Activated T-cell treated with anti-CD3 and anti-CD28 coated beads for 1 hour (primary cell): ENCODE measurements at regions not wholly inside any gene's neighbourhood (a gene's known extent, or its start where the extent isn't known, plus 50 kb on each side); places are given as distances from the start of the nearest gene placed in this dataset.

Experiments
- DNase-seq: peaks from one replicate; pipeline ENCODE4 v3.0.0-alpha.2; 2020; ENCODE audit warnings: low read depth

DNA sequence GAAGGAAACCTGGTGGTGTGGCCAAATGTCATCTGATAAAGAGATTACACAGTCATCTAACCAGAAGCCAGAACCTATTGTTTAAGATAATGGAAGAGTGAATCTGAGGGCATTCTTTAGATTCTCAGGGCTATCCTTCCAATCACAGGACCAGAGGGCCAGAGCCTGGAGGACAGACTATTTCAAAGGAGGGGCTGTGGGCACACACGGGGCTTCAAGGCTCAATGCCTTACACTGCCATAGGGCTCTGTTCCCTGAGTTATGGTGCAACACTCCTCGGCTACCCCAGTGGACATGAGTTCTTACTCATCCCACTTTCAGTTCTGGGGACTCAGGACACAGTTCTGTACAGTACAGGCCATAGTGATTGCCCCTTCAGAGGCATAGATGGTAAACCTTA is 343.9 kb upstream of the ALCAM start:
- no peak for DNase-seq

GRCh38 chr3:105030211-105030610 is 336.5 kb upstream of the ALCAM start:
- no peak for DNase-seq

- no peak for DNase-seq
Observed at GRCh38 chr3:105032541-105032940, 334.2 kb upstream of the ALCAM start.

- no peak for DNase-seq
Observed at GRCh38 chr3:105033081-105033480, 333.6 kb upstream of the ALCAM start.

DNA sequence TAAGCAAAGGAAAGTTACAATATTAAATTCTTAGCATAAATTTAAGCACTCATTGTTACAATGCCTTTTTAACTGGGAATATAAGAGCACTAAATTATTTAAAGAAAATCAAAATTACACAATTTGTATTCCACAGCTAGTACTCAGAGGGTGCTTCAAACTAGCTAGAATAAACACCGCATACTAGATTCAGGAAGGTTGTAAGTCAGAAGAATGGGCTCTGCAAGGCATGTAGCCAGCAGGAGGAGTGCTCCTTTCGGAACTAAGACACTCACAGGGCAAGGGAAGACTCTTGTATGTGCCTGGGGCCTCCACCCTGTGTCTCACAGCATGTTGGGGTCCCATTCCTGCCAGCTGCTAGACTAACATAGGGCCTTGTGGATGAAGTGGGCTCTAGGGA is 327.7 kb upstream of the ALCAM start:
- DNase-seq, result no peak

DNA sequence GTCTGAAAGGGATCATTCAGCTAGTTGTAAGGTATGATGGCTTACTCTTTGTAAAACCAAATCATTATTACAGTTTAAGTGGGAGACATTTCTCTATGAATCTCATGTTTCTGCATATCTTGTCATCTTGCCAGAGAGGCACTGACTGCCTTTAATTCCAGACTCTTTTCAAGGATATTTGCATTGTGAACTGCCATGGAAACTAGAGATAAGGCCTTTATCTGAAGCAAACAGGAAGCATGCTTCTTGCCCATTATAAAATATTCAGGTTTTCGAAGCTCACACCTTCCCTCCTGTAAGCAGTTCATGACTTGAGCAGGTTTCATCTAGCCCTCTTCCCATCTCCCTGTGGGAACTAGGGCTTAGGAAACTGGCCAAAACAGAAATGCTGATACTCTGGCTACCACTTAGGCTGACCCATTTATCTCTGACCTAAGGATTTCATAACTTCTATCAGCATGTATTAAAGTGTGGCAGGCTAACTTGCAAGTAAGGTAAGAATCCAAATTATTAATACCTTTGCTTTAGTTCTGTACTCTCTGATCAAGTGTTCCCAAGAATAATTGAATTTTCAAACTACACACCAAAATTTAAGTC is 326.6 kb upstream of the ALCAM start:
- DNase-seq, result no peak

DNA sequence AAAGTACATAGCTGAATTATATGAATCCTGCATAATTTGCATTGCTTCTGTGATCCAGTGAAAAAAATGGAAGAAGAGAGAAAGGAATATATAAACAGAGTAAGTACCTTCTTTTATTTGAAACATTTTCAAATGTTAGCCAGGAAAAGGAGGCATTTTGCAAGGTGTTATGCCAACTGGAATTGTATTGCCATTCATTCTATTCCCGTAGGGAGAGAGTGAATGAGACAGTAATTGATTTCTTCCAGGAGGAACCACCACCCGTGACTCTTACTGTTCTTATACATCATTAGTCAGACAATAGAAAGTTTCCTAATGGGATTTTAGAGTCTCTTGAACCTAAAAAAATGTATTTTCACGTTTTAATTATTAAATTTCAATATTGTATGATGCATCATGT is 324.1 kb upstream of the ALCAM start:
- DNase-seq, result no peak

DNA sequence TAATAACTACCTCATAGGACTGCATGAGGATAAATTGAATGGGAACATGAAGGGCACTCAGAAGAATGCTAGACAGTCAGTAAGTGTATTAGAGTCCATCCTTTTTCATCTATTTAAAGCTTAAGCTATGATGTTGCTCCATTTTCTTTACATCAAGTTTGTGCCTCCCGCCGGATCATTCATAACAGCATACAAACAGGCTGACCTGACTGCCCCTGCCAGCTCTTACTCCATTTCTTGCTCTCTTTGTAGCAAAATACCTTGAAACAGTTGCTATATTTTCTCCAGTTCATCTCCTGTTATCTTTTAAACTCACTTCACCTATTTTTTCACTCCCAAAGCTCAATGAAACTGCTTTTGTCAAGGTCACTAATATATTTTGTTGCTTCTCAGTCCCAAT is 315.6 kb upstream of the ALCAM start:
- DNase-seq, result no peak

GRCh38 chr3:105051972-105052371 is 314.7 kb upstream of the ALCAM start:
- DNase-seq, result no peak

DNA sequence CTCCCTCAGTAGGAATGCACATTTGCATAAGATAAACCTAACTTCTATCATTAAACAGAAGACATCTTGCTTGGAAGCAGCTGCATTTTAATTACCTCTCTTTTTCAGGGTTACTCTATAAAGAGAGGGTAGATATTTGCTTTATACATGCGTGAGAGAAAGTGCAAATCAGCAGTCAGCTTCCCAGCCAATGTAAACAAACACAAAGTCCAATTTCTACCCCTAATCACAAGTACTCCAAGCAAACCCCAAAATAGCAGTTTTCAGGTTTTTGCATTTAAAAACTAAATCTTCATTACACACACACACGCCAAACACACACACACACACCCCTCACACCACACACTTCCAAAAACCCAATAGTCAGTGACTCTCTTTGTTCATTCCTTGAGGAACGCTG is 303.9 kb upstream of the ALCAM start:
- no peak for DNase-seq

DNA sequence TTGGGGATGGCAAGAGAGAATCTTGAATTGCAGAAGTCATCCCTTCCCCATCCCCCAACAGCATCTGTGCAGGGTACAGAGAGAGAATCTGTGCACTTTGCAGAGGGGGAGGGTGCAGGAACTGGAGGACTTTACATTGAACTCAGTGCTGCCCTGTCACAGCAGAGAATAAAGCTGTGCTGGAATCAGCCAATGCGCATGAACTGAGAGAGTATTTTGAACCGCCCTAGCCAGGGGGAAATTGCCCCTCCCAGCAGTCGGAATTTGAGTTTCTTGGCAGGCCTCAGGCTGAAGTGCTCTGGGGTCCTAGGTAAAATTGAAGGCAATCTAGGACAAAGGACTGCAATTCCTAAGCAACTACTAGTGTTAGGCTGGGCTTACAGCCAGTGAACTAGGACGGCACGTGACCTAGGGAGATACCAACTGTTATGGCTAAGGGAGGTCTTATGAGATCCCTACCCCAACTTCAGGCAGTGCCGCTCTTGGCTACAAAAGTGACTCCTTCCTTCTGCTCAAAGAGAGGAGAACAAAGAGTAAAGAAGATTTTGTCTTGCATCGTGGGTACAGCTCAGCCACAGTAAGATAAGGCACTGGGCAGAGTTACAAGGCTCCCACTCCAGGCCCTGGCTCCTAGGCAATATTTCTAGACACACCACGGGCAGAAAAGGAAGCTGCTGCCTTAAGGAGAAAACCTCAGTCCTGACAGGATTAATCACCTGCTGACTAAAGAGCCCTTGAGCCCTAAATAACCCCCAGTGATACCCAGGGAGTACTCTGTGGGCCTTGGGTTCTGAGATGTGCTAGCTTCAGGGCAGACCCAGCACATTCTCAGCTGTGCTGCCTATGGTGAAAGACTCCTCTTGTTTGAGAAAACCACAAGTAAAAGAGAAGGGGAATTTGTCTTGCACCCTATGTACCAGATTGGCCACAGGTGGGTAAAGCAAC is 300.5 kb upstream of the ALCAM start:
- DNase-seq, result no peak

GRCh38 chr3:105067361-105067760 is 299.3 kb upstream of the ALCAM start:
- no peak for DNase-seq

GRCh38 chr3:105077060-105077822 is 289.5 kb upstream of the ALCAM start:
- DNase-seq, result no peak

DNA sequence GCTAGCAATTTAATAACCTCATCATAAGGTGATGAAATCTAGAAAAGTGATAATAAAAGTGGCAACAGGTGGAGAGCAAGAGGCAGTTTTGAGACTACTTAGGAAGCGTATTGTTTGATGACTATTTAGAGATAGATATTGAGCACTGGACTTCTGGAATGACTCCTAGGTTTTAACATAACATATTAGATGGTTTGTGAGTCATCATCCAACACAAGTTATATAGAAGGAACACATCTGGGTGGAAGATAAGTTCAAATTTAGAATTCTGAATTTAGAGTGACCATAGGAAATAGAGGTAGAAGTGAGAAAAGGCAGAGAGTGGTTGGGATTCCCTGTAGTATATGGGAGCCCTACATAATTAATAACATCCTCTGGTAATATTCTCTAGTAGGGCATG is 282.8 kb upstream of the ALCAM start:
- no peak for DNase-seq

DNA sequence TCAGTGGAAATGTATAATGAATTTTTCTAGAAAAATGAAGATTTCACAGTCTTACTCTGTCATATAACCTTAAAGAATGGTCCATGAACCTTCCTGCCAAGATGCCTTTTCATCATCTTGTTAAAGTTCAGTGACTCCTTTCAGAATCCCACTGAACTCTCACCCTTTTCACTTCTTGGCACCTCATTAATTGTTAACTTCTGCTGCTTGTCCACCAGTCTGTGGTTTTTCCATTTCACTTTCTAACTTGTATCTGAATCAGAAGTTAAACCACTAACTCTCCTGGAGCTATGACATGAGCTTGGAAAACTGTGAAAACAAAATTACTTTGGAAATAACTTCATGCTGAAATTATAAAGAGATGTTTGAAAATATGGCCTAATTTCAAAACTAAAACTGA is 281.2 kb upstream of the ALCAM start:
- no peak for DNase-seq

GRCh38 chr3:105093371-105094252 is 273.1 kb upstream of the ALCAM start:
- no peak for DNase-seq

DNA sequence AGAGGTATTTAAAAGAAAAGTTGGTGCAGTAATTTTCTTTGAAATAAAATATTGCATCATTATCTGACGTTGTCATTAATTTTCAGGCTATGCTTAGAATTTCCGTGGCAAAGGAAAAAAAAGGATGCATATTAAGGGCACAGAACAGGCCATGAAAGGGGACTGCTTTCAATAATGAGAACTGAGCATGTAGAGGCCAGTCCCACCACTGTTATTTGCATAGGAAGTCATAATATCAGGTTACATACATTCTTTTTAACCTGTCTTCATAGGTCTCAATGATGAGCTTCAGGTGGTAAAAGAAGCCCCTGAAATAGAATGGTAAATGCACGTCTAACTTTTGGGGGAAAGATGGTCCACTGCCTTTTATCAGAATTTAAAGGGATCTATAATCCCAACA is 272.1 kb upstream of the ALCAM start:
- DNase-seq, result no peak

GRCh38 chr3:105096071-105096470 is 270.6 kb upstream of the ALCAM start:
- no peak for DNase-seq

GRCh38 chr3:105101603-105102002 is 265.1 kb upstream of the ALCAM start:
- no peak for DNase-seq

GRCh38 chr3:105103139-105103538 is 263.6 kb upstream of the ALCAM start:
- no peak for DNase-seq

DNA sequence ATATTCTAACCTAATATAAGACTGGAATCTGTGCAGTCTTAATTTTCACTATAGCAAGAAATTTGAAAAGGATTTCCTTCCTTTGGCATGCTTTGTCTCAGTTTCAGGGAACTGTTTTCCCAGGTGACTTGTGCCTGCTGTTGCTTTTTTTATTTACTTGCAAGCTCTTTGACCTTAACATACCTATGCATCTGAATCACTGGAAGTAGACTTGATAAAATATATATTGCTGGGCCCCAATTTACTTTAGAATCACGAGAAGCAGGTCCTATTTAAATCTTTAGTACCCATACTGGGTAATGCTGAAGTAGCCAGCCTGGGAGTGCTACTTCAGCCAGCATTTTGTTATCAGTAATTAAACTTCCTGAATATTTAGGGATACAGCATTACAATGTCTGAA is 257.9 kb upstream of the ALCAM start:
- DNase-seq, result no peak

GRCh38 chr3:105118905-105119304 is 247.8 kb upstream of the ALCAM start:
- DNase-seq, result no peak
